GM12874 (cell line): ENCODE measurements at regions not wholly inside any gene's neighbourhood (a gene's known extent, or its start where the extent isn't known, plus 50 kb on each side); places are given as distances from the start of the nearest gene placed in this dataset.

Experiments used
- TF ChIP-seq, protein P1 (sequence below): IDR thresholded peaks from 2 replicates; pipeline ENCODE4 v1.5.1; 2011; ENCODE audit warnings: low read depth, mild to moderate bottlenecking, control low read depth, low read length, moderate library complexity; ENCODE audit not compliant: insufficient read depth

DNA sequence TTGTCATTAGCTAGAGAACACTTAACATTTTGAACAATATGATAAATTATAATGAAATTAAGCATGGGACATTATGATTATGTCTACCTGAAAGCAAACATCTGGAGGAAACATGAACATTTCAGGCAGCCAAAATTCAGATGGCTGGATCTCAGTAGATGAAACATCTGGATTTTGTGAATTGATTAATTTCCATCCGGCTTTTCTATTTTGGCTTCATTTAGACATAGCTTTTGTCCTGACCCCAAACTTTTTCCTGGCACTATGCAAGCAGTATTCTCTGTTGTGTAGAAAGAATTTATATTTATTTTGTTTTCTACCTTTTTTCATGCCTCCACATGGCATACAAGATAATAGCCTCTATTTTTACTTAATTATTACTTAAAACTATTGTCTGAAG, 186.3 kb downstream of the OGFRL1 start:
- TF ChIP-seq, protein P1, sequence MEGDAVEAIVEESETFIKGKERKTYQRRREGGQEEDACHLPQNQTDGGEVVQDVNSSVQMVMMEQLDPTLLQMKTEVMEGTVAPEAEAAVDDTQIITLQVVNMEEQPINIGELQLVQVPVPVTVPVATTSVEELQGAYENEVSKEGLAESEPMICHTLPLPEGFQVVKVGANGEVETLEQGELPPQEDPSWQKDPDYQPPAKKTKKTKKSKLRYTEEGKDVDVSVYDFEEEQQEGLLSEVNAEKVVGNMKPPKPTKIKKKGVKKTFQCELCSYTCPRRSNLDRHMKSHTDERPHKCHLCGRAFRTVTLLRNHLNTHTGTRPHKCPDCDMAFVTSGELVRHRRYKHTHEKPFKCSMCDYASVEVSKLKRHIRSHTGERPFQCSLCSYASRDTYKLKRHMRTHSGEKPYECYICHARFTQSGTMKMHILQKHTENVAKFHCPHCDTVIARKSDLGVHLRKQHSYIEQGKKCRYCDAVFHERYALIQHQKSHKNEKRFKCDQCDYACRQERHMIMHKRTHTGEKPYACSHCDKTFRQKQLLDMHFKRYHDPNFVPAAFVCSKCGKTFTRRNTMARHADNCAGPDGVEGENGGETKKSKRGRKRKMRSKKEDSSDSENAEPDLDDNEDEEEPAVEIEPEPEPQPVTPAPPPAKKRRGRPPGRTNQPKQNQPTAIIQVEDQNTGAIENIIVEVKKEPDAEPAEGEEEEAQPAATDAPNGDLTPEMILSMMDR, result no peak

DNA sequence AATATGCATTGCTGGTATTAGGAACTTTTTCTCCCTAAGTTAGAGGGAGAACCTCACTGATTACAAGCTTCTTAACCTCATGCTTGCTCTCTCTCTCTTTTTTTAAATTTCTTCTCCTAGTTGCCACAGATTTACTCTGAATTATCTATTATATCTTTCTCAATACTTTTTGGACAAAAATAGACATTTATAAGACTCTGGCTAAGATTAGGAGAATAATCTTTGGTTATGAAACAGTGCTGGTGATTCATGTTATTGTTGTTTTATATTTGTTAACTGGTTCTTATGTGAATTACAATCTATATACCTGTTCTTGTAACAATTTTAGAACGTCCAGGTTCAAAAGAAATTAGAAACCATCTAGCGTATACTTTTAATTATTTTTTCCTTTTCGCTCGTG, 187.8 kb downstream of the OGFRL1 start:
- TF ChIP-seq, protein P1, result no peak

DNA sequence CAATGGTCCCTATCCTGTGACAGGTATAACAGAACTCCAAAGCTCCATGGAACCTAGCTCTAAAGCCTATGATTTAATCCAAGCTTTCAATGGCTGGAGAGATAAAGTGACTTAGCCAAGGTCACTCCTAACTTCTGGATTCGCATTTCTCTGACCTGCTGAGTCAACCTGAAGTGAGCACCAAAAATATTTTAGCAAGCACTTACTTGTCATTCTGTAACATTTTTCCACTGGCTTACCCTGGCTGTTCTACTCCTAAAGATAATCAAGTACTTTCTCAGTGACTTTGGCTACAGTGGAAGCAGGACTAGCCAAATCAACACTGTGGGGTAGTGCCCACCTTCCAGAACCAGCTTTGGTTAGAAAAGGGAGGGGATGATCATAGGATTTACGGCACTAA, 188.3 kb downstream of the OGFRL1 start:
- TF ChIP-seq, protein P1, result no peak

DNA sequence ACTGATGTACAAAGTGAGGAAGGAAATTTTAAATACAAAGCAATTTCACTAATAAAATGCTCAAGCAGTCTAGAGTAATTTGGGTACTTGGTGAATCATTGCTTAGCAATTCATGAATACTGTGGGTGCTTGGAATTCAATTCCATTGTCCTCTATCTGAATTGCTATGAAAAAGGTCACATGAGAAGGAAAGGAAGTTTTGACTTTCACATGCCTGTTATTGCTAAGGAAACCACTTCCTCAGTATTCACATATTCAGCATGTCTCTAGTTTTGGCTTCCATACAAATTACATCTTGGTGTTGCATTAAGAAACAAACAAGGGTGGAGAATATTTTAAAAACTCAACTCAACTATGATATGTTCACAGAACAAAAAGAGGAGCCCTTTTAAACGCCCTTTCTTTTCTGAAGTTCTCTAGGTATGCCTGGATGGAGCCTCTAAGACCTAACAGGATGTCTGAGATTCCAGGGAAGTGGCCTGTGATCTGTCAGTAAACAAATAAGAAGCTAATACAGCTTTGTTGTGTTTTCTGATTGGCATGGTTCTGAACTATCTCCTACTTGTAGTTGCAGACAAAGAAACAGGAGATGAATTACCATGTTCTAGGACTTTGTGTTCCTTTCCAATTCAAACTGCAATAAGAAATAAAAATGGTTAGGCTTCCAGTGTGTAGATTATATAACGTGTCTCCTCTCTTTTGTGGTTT, 190.4 kb downstream of the OGFRL1 start:
- TF ChIP-seq, protein P1, result no peak

DNA sequence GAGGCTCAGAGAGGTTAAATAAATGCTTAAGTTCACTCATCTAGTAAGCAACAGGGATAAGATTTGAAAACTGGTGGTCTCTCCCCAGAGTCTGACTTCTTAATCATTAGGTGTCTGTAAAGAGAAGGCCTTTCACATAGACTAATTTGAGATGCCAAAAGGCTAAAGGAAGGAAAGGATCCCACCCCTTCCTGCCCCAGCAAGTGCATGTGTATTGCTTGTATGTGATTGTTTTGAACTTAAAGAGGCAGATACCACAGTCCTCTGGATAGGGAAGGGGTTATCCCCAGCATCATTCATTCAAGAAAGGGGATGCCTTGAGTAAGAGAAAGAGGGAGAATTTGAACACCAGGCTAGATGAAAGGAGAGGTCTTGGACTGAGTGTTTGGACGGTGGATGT, 192.0 kb downstream of the OGFRL1 start:
- TF ChIP-seq, protein P1, result no peak

DNA sequence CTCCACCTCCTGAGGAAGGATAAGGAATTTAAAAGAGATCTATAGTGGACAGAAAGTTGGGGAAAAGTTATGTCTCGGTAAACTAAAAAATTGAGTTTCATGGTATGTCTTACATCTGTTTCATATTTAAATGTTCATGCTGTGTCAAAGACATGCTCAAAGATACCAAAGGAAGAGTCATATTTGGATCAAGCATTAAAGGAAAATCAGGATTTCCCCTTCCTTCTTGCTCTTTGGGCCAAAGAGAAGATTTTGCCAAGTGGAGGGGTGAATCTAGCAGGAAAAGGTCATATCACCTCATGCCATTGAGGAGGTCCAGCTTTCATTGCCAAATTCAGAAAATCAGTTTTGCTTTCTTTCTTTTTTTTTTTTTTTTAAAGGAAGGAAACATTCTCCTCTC, 192.4 kb downstream of the OGFRL1 start:
- TF ChIP-seq, protein P1, result no peak

DNA sequence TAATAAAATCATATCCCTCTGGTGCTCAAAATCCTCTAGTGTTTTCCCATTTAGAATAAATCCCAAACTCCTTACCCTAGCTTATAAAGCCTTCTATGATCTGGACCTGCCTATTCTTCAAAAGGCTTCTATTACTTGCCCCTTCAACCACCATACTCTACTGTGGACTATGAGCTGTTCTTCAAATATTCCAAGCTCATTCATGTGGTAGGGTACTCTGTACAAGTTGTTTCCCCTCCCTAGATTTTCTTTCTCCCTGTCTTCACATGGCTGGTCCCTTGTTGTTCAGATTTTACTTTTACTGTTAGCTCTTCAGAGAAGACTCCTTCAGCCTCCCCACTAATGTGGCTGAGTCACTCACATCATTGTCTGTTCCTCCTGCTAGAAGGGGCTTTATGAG, 193.2 kb downstream of the OGFRL1 start:
- TF ChIP-seq, protein P1, result no peak
